PC-9 (cell line): ENCODE measurements at regions not wholly inside any gene's neighbourhood (a gene's known extent, or its start where the extent isn't known, plus 50 kb on each side); places are given as distances from the start of the nearest gene placed in this dataset.

Experiments
- EZH2 ChIP-seq: fragments of 200-600 bp; sonication (generic); IDR thresholded peaks from 2 replicates; pipeline ENCODE4 v1.8.0; 2017; ENCODE audit warnings: antibody characterized with exemption, low read depth
- TF ChIP-seq, protein P1 (sequence below): fragments of 200-600 bp; sonication (generic); conservative IDR thresholded peaks from 2 replicates; pipeline ENCODE4 v1.6.1; 2017; ENCODE audit warnings: mixed run types, antibody characterized with exemption, mild to moderate bottlenecking, moderate library complexity

DNA sequence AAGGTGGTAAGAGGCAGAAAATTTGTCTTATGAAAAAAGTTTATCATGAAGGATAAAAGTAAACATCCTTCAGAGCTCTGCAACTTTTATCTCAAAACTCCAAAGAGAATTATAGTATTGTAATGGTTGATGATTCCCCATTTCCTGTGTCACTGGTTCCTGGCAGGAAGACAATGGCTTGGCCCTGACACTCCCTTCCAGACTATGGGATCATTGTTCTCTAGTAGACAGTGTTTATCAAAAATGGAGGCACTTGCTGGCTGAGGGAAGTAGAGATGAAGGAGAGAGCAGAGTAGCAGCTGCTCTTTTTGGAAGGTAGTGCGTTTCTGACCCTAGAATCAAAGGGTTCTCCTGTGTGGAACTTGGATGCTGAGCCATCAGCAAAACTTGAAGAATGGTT is 145.9 kb upstream of the ATP1B1 start:
- TF ChIP-seq, protein P1, sequence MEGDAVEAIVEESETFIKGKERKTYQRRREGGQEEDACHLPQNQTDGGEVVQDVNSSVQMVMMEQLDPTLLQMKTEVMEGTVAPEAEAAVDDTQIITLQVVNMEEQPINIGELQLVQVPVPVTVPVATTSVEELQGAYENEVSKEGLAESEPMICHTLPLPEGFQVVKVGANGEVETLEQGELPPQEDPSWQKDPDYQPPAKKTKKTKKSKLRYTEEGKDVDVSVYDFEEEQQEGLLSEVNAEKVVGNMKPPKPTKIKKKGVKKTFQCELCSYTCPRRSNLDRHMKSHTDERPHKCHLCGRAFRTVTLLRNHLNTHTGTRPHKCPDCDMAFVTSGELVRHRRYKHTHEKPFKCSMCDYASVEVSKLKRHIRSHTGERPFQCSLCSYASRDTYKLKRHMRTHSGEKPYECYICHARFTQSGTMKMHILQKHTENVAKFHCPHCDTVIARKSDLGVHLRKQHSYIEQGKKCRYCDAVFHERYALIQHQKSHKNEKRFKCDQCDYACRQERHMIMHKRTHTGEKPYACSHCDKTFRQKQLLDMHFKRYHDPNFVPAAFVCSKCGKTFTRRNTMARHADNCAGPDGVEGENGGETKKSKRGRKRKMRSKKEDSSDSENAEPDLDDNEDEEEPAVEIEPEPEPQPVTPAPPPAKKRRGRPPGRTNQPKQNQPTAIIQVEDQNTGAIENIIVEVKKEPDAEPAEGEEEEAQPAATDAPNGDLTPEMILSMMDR = no peak
- no peak for TF ChIP-seq EZH2
